Prostate gland (tissue), 2 donors: ENCODE measurements at regions not wholly inside any gene's neighbourhood (a gene's known extent, or its start where the extent isn't known, plus 50 kb on each side); places are given as distances from the start of the nearest gene placed in this dataset.
"Not testable (repeated sequence)": the region's sequence is repeated elsewhere in the genome, so short reads cannot be mapped to it uniquely, and the experiment has no call there.

Source experiments
- DNase-seq: peaks from one replicate; pipeline ENCODE4 v3.0.0-alpha.2; 2019; ENCODE audit warnings: low spot score
- H3K27ac ChIP-seq, 2 donors: fragments of 200-600 bp; sonication (generic); 2 replicates each; pipeline ENCODE4 v1.5.1; 2017 to 2019
- H3K27me3 ChIP-seq: fragments of 200-600 bp; sonication (generic); replicated peaks from 2 replicates; pipeline ENCODE4 v1.5.1; 2019; ENCODE audit not compliant: insufficient read depth
- H3K36me3 ChIP-seq, 2 donors: fragments of 200-600 bp; sonication (generic); 1 replicate in 1 of 2; 2 replicates in 1 of 2; pipeline versions ENCODE4 v1.5.1 to v1.8.1; 2017 to 2019
- H3K4me1 ChIP-seq: fragments of 200-600 bp; sonication (generic); replicated peaks from 2 replicates; pipeline ENCODE4 v1.5.1; 2019
- H3K4me3 ChIP-seq, 2 donors: fragments of 200-600 bp; sonication (generic); 2 replicates each; pipeline ENCODE4 v1.5.1; 2017 to 2019
- H3K9me3 ChIP-seq: fragments of 200-600 bp; sonication (generic); 2 replicates; pipeline ENCODE4 v1.5.1; 2017
- POLR2A ChIP-seq: fragments of 450-650 bp; IDR thresholded peaks from one replicate; pipeline ENCODE4 v1.6.1; 2016; ENCODE audit warnings: antibody characterized with exemption, mild to moderate bottlenecking
- POLR2AphosphoS5 ChIP-seq: sonication (generic); formaldehyde crosslinking; IDR thresholded peaks from one replicate; pipeline ENCODE4 v1.6.1; 2017; ENCODE audit warnings: antibody characterized with exemption
- WGBS: methylation state at CpG from one replicate; pipeline ENCODE4 v1.1.5; 2018; 5-methylcytosine and 5-hydroxymethylcytosine counted together
- intact Hi-C: fragments of 100-400 bp; cut with DNase I; formaldehyde crosslinking; loops from one replicate; pipeline ENCODE4 v1.14.2; 2022
- TF ChIP-seq, protein P1 (sequence below), 4 experiments: fragments of 200-600 bp in 2 of 4; fragments of 450-650 bp in 2 of 4; sonication (generic) in 2 of 4; IDR thresholded peaks; 1 replicate in 3 of 4; 2 replicates in 1 of 4; pipeline ENCODE4 v1.5.1; 2016 to 2019; ENCODE audit warnings: antibody characterized with exemption in 4 of 4, mild to moderate bottlenecking in 2 of 4, moderate library complexity in 2 of 4

GRCh38 chr2:208798698-208799097, 392.1 kb downstream of the PTH2R start:
- H3K36me3 ChIP-seq, result no peaks in the 10 kb centered on the region

GRCh38 chr2:208799397-208799796, 392.8 kb downstream of the PTH2R start:
- TF ChIP-seq, protein P1, sequence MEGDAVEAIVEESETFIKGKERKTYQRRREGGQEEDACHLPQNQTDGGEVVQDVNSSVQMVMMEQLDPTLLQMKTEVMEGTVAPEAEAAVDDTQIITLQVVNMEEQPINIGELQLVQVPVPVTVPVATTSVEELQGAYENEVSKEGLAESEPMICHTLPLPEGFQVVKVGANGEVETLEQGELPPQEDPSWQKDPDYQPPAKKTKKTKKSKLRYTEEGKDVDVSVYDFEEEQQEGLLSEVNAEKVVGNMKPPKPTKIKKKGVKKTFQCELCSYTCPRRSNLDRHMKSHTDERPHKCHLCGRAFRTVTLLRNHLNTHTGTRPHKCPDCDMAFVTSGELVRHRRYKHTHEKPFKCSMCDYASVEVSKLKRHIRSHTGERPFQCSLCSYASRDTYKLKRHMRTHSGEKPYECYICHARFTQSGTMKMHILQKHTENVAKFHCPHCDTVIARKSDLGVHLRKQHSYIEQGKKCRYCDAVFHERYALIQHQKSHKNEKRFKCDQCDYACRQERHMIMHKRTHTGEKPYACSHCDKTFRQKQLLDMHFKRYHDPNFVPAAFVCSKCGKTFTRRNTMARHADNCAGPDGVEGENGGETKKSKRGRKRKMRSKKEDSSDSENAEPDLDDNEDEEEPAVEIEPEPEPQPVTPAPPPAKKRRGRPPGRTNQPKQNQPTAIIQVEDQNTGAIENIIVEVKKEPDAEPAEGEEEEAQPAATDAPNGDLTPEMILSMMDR (IDR thresholded peaks at IDR 0.05), result no peak
- no peak for TF ChIP-seq POLR2A
- no peak for TF ChIP-seq POLR2AphosphoS5
- intact Hi-C loops, result no loop called here
- H3K27ac ChIP-seq, result no peak overlapping the region
- no peak overlapping the region for H3K4me3 ChIP-seq
- no peaks in the 10 kb centered on the region for H3K36me3 ChIP-seq
- H3K9me3 ChIP-seq, result no peaks in the 10 kb centered on the region
- no peak for DNase-seq
- peaks cover under 1% of the 10 kb centered on the region for H3K4me1 ChIP-seq
- 68% methylated on average over 2 of the region's 2 CpGs for WGBS
- H3K27me3 ChIP-seq, result no peaks in the 10 kb centered on the region

More at GRCh38 chr2:208798698-208799097, 392.1 kb downstream of the PTH2R start:
- H3K27ac ChIP-seq, result no peak overlapping the region
- TF ChIP-seq POLR2A (no peak), POLR2AphosphoS5 (no peak)
- TF ChIP-seq, protein P1 (IDR thresholded peaks at IDR 0.05), result no peak
- H3K4me3 ChIP-seq, result no peak overlapping the region
- H3K4me1 ChIP-seq, result peaks cover 2% of the 10 kb centered on the region
- no peak for DNase-seq
- no peaks in the 10 kb centered on the region for H3K27me3 ChIP-seq
- intact Hi-C loops, result no loop called here
- WGBS, result 85% methylated on average over 1 of the region's 1 CpG
- no peaks in the 10 kb centered on the region for H3K9me3 ChIP-seq

- H3K27me3 ChIP-seq, intact Hi-C loops, H3K27ac ChIP-seq, H3K36me3 ChIP-seq, H3K4me3 ChIP-seq, H3K4me1 ChIP-seq, DNase-seq, H3K9me3 ChIP-seq: not testable (repeated sequence)
- WGBS, result 85% methylated on average over 12 of the region's 12 CpGs
Observed at GRCh38 chr2:208800887-208801286, 394.3 kb downstream of the PTH2R start.

DNA sequence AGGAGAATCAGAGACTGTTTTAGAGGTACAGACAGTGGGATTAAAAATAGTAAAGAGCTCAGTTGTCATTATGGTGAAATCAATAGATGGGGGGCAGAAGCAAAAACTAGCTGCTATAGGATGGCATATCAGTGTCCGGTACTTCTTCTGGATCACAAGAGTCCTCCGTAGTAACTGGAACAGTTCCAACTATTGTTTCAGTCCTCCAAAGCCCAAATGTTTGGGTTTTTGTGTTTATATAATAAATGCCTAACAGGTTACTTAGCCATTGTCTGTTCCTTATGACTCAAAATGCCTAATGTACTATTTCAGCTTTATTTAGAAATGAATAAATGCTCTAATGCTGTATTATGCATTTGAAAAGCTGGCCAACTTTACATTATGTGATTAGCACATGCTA, 401.2 kb downstream of the PTH2R start:
- Histone ChIP-seq H3K9me3 (no peaks in the 10 kb centered on the region), H3K27me3 (no peaks in the 10 kb centered on the region), H3K4me3 (no peak overlapping the region), H3K36me3 (no peaks in the 10 kb centered on the region), H3K27ac (no peak overlapping the region), H3K4me1 (no peaks in the 10 kb centered on the region)
- TF ChIP-seq POLR2A (no peak), POLR2AphosphoS5 (no peak)
- TF ChIP-seq, protein P1 (IDR thresholded peaks at IDR 0.05), result no peak
- intact Hi-C loops, result no loop called here
- no peak for DNase-seq
- 25% methylated on average over 2 of the region's 2 CpGs for WGBS

DNA sequence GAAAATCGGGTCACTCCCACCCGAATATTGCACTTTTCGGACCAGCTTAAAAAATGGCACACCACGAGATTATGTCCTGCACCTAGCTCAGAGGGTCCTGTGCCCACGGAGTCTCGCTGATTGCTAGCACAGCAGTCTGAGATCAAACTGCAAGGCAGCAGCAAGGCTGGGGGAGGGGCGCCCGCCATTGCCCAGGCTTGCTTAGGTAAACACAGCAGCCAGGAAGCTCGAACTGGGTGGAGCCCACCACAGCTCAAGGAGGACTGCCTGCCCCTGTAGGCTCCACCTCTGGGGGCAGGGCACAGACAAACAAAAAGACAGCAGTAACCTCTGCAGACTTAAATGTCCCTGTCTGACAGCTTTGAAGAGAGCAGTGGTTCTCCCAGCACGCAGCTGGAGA, 405.3 kb downstream of the PTH2R start:
- intact Hi-C loops, H3K27ac ChIP-seq, DNase-seq, H3K4me3 ChIP-seq, H3K9me3 ChIP-seq, H3K36me3 ChIP-seq, H3K27me3 ChIP-seq, H3K4me1 ChIP-seq: not testable (repeated sequence)
- 47% methylated on average over 7 of the region's 10 CpGs for WGBS

- 95% methylated on average over 2 of the region's 2 CpGs for WGBS
- H3K27me3 ChIP-seq, result no peaks in the 10 kb centered on the region
- intact Hi-C loops, result no loop called here
Observed at GRCh38 chr2:208819190-208819589, 412.6 kb downstream of the PTH2R start.

More at GRCh38 chr2:208819190-208819589, 412.6 kb downstream of the PTH2R start:
- H3K9me3 ChIP-seq, result no peaks in the 10 kb centered on the region
- H3K36me3 ChIP-seq, result no peaks in the 10 kb centered on the region
- no peak for DNase-seq
- no peaks in the 10 kb centered on the region for H3K4me1 ChIP-seq
- TF ChIP-seq, protein P1 (IDR thresholded peaks at IDR 0.05), result no peak
- TF ChIP-seq POLR2AphosphoS5 (no peak), POLR2A (no peak)
- no peak overlapping the region for H3K27ac ChIP-seq
- no peak overlapping the region for H3K4me3 ChIP-seq
